HS-5 (cell line): ENCODE measurements at regions not wholly inside any gene's neighbourhood (a gene's known extent, or its start where the extent isn't known, plus 50 kb on each side); places are given as distances from the start of the nearest gene placed in this dataset.
"Not testable (repeated sequence)": the region's sequence is repeated elsewhere in the genome, so short reads cannot be mapped to it uniquely, and the experiment has no call there.

Experiments
- DNase-seq: peaks from one replicate; pipeline ENCODE4 v3.0.0-alpha.2; 2012; ENCODE audit warnings: low read depth

DNA sequence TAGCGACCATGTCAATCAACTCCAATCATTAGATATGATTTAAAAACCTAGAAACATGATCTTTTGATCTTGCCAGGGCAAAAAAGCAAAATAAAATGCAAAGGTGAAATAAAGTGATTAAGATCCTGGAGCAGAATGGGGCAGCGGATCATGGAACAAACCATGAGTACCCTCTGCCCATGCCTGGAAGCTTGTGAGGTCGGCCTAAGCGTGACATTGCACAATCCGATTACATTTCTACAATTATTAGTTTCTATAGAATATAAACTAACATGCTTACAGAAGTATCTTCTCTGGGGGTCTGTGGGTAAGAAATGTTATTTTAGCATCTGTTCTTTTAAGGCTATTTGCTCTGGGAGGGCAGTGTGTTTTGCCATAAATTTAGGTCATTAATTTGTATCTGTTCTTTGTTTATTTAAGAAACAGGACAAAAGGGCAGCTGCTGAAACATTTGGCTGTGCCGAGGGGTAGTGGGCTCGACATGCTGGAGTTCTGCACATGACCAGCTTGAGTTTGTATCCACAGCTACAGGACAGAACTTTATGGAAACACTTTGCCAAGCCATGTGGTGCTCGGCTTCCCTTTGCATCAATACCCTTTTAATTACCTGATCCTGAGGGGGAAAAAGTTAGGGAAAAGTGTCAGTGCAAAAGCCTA, 55.9 kb downstream of the ZBTB18 start:
- DNase-seq = no peak

DNA sequence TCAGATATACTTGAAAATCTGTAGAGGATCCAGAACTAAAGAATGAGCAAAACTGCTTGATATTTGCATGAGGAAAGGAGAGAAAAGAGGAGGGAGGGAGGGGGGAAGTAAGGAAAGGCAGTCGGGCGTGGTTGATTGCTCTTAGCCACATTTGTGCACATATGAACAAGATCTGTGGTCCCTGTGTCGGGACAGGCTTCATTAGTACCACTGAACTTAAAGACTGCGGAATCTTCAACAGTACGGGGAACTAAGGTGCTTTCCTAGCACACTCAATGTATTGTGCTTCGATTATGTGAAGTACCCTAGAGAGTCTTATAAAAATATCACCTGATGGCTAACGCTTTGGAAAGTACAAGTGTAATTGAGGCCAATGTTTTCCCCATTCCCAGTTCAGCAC, 59.9 kb downstream of the ZBTB18 start:
- DNase-seq = no peak

DNA sequence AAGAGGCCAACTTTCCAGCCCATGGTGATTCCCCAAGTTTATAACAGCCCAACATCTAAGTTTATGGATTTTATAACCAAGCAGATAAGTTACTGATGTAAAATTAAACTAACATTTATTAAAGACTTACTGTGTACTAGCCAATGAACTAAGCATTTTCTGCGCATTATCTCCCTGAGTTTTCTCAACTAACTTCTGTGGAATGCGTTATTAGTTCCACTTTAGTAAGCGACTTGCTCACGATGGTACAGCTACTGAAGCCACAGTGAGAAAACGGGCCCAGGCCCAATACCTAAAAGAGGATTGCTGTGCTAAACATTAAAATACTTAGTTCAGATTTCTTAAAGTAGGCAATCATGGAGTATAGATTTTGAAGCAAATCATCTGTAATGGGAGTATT, 61.0 kb downstream of the ZBTB18 start:
- no peak for DNase-seq

DNA sequence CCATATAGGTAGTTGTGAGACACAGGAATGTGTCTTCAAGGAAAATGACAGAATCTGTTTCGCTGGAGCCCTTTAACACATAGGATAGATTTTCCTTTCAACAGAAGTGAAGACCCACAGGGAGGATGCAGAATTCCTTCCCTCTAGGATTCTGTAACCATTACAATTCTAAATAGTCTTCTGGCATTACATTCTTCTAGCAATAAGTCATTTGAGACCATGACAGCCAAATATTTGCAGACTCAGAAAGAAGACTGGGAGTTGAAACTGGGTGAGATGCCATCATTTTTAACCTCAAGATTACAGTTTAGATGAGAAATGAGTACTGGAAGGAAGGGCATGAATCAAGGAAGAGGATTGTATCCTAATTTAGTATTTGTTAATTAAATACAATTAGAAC, 61.6 kb downstream of the ZBTB18 start:
- peak; percentile 37 for DNase-seq

DNA sequence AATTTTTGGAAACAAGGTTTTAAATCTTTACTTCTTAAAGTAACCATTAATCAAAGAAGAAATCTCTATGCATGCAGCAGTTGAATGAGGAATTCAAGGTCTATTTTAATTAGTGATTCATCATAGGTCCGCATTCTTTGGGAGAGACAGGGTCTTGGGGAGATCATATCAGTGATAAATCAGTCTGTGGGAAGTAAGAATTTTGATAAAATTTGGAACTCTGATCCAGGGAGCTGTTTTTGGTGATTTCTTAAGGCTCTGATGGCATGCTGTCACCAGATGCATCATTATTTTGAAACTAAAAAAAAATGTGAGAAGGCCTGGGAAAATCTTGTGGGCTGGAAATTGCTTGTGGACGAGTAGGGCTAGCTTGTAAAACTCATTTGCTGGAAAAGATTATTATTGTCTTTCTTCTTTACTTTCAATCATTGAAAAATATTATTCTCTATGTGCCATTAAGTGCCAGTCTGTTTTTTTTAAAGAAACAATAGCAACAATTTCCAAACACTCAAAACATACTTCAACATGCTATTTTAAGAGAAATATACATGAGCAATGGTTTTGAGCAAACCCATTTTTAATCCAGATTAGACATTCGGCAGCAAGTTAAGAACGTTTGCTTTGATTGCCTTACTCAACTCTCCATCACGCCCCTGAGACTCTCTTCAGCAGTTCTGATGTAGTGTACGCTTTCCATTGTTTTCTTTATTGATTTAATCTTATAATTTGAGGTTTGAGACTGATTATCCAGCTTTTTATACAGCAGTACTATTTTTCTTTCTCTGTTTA, 62.6 kb downstream of the ZBTB18 start:
- DNase-seq = peak; percentile 37

DNA sequence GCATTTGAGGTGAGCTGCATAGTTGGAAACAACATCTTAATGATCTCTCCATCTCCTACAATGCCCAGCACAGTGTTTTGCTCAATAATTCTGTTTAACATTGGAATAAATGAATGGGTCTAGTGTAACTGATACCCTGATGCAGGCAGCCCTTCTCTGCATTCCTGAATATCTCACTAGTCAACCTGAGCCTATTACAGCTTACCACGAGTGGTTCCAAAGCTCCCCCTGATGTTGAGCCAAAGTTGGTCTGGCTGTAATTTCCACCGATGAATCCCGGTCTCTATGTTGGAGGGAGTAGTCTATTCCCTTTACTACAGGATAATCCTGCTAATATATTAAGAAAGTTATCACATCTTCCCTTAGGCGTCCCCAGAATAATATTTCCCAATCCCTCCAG, 63.8 kb downstream of the ZBTB18 start:
- no peak for DNase-seq

DNA sequence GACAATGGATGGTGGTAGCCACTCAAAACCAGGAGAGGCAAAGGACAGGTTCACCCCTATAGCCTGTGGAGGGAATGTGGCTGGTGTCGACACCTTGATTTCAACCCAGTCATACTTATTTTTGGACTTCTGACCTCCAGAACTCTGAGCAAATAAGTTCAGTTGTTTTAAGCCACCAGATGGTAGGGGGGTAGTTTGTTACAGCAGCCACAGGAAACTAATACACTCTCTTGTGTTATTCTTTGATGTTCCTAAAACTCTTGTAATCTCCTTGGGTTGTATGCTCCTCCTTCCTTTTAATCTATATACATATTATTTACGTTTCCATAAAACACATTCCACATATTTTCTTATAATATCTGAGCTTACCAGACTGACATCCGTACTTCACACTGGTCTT, 65.9 kb downstream of the ZBTB18 start:
- DNase-seq = no peak

DNA sequence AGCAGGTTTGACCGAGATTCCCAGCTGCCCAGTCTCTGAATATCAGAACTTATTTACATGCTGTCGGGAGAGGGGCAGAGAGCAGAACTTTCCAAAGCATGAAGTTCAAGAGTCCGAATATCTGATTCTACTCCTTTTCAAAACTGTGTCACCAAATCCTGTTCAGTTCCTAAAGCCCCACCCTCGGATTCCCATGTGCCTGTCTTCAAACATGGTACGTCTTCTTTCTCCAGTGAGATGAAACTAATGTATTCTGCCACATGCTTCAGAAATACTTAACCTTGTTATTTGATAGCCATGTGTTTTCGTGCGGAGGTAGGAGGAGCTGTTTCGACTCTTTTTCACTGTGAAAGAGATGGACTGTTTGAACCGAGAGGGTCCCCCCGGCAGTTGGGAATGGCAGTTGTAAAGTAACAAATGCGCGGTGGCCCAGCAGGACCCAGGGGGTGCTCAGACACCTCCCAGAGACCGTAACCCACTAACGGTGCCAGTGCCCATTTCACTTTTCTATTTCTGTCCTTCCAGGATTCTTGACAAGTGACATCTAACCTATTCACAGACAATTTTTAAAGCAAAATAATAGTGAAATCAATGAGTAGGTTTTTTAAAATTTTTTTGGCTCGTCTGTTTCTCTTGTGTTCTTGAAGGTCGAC, 67.2 kb downstream of the ZBTB18 start:
- DNase-seq = no peak

DNA sequence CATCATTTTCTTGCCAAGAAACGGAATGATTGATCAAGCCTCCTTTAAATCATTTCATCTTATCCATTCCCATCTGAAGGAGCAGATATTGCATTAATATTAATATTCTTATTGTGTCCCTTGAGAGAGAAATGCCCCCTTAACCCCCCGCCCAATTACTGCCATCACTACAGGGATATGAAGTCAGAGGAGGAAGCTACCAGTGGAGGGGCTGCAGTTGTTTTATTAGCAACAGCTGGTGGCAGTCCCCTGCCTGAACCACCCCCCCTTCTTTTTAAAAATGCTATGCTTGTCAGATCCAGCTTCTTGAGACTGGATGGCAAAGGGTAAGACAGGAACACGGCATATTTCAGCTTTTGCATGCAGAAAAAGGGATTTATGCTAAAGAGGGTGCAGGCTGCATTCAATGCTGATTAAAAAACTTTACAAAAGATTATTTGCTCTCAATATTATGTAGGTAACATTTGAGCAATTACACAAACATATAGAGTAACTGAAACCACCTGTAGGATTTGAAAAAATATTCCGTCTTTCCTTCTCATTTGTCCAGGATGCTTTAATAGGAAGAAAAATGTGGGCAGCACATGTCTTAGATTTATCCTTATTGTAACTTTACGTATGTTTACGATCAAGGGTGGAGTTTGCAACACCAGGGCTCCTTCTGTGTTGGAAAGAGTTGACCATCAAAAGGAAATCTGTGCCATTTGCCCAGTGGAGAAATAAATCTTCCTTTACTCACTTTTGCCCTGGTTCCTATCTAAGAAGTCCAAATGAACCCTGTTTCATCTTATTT, 77.7 kb downstream of the ZBTB18 start:
- DNase-seq = no peak

DNA sequence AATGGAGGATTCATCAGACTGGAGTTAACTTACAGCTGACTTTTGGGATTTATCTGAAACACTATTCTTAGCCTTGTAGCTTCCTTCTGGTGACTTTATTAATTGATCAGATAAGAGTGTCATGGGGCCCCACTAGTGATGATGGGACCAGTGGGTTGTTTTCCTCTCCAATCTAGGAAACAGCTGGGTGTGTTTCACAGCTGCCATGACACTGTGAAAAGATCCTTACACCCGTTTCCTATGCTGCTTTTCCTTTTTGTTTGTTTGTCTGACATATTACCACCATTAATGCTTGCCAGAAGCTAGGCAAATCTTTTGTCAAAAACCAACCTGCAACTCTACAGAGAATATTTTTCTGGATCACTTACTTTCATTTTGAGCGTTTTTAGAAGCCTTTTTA, 86.2 kb downstream of the ZBTB18 start:
- DNase-seq = no peak

DNA sequence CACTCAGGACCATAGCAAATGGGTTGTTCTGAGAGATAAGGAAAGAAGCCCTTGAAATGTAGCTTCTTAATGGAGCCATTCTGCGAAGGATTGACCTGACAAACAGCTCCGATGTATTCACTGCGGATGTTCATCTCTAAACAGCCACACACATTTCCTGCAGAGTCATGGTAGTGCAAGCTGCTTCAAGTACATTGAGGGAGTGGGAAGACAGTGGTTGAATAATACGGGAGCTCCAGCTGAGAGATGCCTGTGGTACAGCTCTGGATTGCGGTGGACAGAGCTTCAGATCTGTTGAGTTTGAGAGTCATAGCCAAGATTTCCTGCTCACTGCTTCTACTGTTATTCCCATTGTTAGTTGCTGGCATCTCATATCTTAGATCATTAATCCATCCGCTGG, 86.6 kb downstream of the ZBTB18 start:
- no peak for DNase-seq

DNA sequence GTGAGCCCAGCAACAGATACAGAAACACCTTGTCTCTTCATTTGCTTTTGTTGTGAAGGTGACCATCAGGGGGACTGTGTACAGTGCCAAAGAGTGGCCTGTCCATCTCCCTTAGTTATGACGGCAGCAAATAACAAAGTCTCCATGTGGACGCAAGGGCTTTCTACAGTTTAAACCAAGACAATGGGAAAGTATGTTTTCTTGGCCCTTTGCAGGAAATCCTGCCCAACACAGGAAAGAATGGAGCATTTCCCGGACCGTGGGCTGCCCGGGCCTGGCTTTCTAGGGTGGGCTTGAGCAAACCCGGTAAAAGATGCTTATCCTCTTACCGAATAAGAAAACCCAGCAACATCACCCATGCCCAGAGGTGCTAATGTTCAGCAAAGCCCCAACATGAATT, 87.3 kb downstream of the ZBTB18 start:
- no peak for DNase-seq

DNA sequence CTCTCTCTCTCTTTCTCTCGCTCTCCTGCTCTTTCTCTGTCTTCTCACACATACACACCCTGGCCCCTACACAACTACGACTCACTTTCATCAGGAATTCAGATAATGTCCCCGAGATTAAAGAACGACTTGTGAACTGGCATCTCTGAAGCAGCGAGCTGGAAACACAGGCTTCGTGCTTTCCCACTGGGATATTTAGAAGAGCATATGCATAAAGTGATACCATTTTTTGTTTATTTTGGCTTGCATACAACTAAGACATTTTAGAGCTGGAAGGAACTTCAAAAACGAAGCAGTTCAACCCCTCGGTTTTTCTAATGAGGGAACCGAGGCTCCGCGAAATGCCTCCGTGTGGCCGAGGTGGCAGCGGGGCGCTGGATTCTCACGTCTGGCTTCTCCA, 88.6 kb downstream of the ZBTB18 start:
- no peak for DNase-seq

DNA sequence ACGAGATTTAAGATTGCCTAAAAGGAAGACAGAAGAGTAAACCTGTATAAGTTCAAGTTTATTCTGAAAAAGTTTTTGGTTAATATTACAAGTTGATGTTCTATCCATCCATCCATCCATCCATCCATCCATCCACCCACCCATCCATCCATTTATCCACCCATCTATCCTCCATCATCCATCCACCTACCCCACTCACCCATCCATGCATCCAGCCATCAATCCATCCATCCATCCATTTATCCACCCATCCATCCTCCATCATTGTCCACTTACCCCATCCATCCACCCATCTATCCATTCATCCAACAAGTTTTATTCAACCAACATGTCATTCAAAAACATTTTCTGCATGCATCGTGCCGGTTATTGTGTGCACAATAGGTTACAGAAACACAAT, 89.3 kb downstream of the ZBTB18 start:
- DNase-seq = no peak

DNA sequence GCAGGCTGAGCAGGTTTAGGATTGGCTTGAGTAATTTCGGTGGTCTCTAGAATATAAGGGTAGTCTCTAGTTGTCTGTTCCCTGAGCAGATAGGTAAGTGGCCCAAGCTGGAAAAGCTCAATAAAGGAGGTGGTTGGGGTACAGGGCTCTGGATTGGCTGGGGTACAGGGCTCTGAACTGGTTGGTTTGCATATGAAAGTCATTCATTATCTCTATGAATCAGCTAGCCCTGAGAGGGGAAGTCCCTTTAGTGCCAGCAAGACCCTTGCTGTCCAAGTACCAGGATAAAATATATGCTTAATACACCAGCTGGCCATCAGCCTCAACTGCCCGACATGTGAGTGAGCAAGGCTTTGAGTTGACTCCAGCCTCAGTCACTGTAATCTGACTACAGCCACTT, 93.0 kb downstream of the ZBTB18 start:
- no peak for DNase-seq

DNA sequence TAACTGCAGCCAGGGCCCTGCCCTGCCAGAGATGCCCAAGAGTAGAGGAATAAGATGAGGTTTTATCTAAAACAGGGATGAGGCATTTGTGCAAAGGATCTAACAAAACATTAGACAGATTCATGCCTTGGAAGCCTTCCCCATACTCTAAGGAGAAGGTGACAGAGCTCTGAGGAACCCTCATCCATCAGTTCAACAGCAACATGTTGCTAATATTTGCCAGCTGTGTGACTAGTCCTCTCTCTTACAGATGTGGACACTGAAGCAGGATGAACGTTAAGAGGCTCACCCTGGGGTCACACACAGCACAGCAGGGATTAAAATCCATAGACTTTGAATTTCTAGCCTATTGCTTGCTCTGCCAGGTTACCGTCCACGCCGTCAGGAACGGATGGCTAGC, 99.0 kb downstream of the ZBTB18 start:
- no peak for DNase-seq

DNA sequence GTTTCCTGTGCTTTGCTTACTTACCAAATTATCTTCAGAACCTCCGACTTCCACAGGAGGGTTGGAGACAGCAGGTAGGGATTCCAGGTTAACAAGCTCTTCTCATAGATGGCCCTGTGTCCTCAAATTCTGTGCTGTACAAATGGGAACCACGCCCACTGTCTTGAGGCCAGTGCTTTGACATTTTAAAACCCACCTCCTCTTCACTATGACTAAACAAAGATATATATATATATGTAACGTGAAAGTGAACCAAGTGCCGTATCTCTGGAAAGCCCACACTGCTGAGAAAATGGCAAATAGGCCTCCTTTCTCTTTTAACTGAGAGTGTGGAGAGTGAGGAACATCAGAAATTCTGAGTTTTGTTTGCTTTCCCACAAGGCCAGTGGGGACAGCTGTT, 99.6 kb downstream of the ZBTB18 start:
- no peak for DNase-seq

DNA sequence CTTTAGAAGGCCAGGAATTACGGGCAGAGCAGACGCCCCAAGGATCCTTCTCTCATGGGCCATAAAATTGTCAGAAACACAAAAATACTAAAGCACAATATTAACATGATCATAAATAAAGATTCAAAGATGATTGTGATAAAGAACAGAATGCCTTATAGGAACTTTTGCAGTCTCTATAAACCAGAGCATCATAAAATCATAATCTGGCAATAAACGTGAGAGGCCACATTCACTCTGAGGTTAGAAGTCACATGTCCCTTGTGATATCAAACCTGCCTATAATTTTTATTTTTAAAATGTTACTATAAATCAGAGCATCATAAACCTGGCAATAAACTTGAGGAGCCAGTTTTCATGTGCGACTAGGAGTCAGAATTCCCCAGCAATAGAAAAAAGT, 100.5 kb downstream of the ZBTB18 start:
- DNase-seq = no peak

DNA sequence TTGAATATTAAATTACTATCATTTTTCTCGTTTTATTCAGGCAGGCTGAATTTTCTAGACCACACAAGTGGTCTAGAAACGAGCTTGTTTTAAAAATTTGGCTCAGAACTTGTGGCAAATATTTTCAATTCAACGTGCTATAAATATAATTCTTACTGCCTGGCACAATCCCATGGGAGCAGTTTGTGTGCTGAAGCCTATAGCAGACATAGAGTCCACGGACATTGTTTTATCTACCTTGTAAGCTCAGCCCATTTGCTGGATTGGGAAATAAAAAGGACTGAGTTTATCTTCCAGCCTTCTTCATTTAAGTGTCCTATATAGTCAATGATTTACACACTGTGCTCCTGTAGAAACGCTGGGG, 103.4 kb downstream of the ZBTB18 start:
- DNase-seq = no peak

DNA sequence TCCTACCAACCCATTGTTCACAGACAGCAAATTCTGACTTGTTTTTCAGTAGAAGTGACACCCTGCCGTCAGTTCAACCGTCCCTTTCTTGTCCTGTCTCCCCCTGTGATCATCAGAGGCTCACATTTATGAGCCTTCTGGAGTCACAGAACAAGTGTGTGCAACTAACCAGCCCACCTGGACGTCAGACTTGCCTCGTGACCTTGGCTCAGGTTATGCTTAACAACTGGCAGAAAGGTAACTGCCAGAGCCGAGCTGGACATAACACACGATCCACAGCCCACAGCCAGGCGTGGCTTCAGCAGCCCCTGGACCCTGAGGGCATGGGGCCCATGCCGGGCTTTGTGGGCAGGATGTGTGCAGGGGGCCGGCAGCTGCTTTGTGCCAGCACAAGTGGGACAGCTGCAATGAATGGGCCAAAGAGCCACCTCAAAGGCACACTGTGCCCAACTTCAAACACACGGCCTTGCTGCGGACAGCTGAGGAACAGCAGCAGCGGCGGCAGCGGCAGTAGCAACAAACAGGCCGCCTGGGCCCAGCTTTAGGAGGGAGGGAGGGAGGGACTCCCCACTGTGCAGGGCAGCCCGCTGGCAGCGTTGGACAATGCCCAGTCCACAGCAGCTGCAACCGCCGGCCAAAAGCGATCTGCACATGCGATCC, 103.9 kb downstream of the ZBTB18 start:
- DNase-seq = no peak

DNA sequence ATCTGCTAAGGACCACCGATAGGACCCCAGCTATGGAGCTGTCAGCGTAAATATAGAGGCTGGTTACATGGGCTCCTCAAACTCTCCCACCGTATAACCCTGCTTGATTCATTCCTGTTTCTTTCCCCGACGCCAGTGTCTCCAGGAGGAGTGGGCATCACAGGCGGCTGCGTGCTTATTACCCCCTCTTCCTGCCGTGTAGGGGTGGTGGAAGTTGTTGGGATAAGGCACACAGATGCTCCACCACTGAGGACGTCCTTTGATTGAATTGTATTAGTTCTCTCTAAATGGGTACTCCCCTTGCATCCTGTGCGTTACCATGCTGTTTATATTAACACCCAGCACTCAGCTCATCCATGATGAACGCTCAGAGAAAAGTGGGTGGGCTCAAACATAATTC, 104.6 kb downstream of the ZBTB18 start:
- DNase-seq = no peak

DNA sequence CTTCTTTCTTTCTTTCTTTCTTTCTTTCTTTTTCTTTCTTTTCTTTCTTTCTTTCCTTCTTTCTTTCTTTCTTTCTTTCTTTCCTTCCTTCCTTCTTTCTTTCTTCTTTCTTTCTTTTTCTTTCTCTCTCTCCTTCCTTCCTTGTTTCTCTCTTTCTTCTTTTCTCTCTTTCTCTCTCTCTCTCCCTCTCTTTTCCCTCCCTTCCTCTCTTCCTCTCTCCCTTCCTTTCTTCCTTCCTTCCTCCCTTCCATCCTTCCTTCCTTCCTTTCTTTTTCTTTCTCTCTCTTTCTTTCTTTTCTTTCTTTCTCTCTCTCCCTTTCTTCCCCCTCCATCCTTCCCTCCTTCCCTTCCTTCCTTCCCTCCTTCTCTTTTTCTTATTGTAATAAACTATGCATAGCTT, 105.5 kb downstream of the ZBTB18 start:
- DNase-seq = not testable (repeated sequence)
